K562 (cell line): ENCODE measurements at regions not wholly inside any gene's neighbourhood (a gene's known extent, or its start where the extent isn't known, plus 50 kb on each side); places are given as distances from the start of the nearest gene placed in this dataset.

Source experiments
- HDAC6 ChIP-seq: IDR thresholded peaks from 2 replicates; pipeline ENCODE4 v1.6.1; 2012; ENCODE audit warnings: low read depth, mild to moderate bottlenecking, control low read depth, inconsistent platforms, low read length, moderate library complexity
- TF ChIP-seq, protein P1 (sequence below): fragments of 250-450 bp; sonication (Bioruptor Pico); IDR thresholded peaks from 2 replicates; pipeline ENCODE4 v1.8.0; 2021; ENCODE audit warnings: moderate library complexity, mild to moderate bottlenecking, inconsistent platforms

DNA sequence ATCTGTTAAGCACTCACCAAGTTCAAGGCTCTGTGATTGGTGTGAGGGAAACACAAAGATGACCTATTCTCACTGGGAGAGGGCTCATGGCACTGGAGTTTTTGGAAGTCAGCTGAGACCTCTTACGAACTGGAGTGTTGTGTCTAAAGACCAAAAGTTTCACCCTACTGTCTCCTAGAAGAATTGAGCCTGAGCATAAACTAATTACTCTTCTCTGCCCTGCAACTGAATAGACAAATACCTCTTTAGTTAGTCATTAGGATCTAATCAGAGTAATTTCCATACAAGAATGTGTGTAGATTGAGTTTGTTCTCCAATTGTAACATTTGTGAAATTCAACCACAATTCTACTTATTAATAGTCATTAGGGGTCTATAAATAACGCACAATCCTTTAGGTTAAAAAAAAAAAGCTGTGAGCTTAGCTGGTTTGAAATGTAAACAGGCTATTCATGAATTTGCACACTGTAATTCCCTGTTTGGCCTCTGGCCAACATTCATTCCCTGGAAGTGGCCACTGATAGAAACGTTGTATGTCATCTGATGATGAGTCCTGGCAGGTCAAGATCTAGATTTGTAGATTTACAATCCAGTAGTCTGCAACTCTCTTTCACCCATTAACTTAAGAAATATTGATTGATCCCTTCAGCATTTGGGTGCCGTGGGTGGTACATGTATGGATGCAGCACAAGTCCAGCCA lies 76.8 kb upstream of the SOX14 start:
- TF ChIP-seq, protein P1, sequence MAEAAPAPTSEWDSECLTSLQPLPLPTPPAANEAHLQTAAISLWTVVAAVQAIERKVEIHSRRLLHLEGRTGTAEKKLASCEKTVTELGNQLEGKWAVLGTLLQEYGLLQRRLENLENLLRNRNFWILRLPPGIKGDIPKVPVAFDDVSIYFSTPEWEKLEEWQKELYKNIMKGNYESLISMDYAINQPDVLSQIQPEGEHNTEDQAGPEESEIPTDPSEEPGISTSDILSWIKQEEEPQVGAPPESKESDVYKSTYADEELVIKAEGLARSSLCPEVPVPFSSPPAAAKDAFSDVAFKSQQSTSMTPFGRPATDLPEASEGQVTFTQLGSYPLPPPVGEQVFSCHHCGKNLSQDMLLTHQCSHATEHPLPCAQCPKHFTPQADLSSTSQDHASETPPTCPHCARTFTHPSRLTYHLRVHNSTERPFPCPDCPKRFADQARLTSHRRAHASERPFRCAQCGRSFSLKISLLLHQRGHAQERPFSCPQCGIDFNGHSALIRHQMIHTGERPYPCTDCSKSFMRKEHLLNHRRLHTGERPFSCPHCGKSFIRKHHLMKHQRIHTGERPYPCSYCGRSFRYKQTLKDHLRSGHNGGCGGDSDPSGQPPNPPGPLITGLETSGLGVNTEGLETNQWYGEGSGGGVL: no peak
- TF ChIP-seq HDAC6: no peak
